ENCODE measurements at regions not wholly inside any gene's neighbourhood (a gene's known extent, or its start where the extent isn't known, plus 50 kb on each side); places are given as distances from the start of the nearest gene placed in this dataset.

- Histone ChIP-seq H3K9me3 (no peaks in the 10 kb centered on the region), H3K4me1 (no peaks in the 10 kb centered on the region), H3K27me3 (no peaks in the 10 kb centered on the region), H3K36me3 (no peaks in the 10 kb centered on the region), H3K4me3 (no peak overlapping the region), H3K27ac (no peak overlapping the region)
- intact Hi-C loops (cut with DNase I) = no loop called here
- TF ChIP-seq POLR2A (IDR thresholded peaks at IDR 0.05) = no peak
- TF ChIP-seq CTCF (IDR thresholded peaks at IDR 0.05) = no peak
- TF ChIP-seq POLR2AphosphoS5 (IDR thresholded peaks at IDR 0.05; ENCODE audit: insufficient read depth in 1 of 2, low read depth in 1 of 2) = no peak
- DNase-seq (ENCODE audit: extremely low spot score in 2 of 2) = no peak
Observed at GRCh38 chr1:24989082-24989481, 59.0 kb upstream of the RUNX3 start.

- Histone ChIP-seq H3K27me3 (no peaks in the 10 kb centered on the region), H3K4me3 (no peak overlapping the region), H3K4me1 (no peaks in the 10 kb centered on the region), H3K27ac (no peak overlapping the region), H3K9me3 (no peaks in the 10 kb centered on the region), H3K36me3 (no peaks in the 10 kb centered on the region)
- TF ChIP-seq CTCF (IDR thresholded peaks at IDR 0.05) (no peak), POLR2A (IDR thresholded peaks at IDR 0.05) (no peak), POLR2AphosphoS5 (IDR thresholded peaks at IDR 0.05; ENCODE audit: insufficient read depth in 1 of 2, low read depth in 1 of 2) (no peak)
- intact Hi-C loops (cut with DNase I) = no loop called here
- DNase-seq (ENCODE audit: extremely low spot score in 2 of 2) = no peak
Observed at GRCh38 chr1:24988558-24988912, 58.5 kb upstream of the RUNX3 start.

- Histone ChIP-seq H3K27me3 (no peaks in the 10 kb centered on the region), H3K27ac (no peak overlapping the region), H3K9me3 (no peaks in the 10 kb centered on the region), H3K4me1 (no peaks in the 10 kb centered on the region), H3K36me3 (no peaks in the 10 kb centered on the region), H3K4me3 (no peak overlapping the region)
- intact Hi-C loops (cut with DNase I) = no loop called here
- TF ChIP-seq CTCF (IDR thresholded peaks at IDR 0.05) = no peak
- no peak for TF ChIP-seq POLR2A (IDR thresholded peaks at IDR 0.05)
- TF ChIP-seq POLR2AphosphoS5 (IDR thresholded peaks at IDR 0.05; ENCODE audit: insufficient read depth in 1 of 2, low read depth in 1 of 2) = no peak
- DNase-seq (ENCODE audit: extremely low spot score in 2 of 2) = no peak
Observed at GRCh38 chr1:24987875-24988557, 57.9 kb upstream of the RUNX3 start.

GRCh38 chr1:24987424-24987823, 57.3 kb upstream of the RUNX3 start:
- Histone ChIP-seq H3K9me3 (no peaks in the 10 kb centered on the region), H3K27me3 (no peaks in the 10 kb centered on the region), H3K36me3 (no peaks in the 10 kb centered on the region), H3K4me3 (no peak overlapping the region), H3K4me1 (no peaks in the 10 kb centered on the region), H3K27ac (no peak overlapping the region)
- intact Hi-C loops (cut with DNase I) = no loop called here
- TF ChIP-seq CTCF (IDR thresholded peaks at IDR 0.05) (no peak), POLR2AphosphoS5 (IDR thresholded peaks at IDR 0.05; ENCODE audit: insufficient read depth in 1 of 2, low read depth in 1 of 2) (no peak), POLR2A (IDR thresholded peaks at IDR 0.05) (no peak)
- no peak for DNase-seq (ENCODE audit: extremely low spot score in 2 of 2)

GRCh38 chr1:24986372-24986965, 56.4 kb upstream of the RUNX3 start:
- no peak overlapping the region for H3K27ac ChIP-seq
- intact Hi-C loops (cut with DNase I) = no loop called here
- H3K36me3 ChIP-seq = no peaks in the 10 kb centered on the region
- H3K4me1 ChIP-seq = no peaks in the 10 kb centered on the region
- DNase-seq (ENCODE audit: extremely low spot score in 2 of 2) = no peak
- no peak overlapping the region for H3K4me3 ChIP-seq
- H3K27me3 ChIP-seq = no peaks in the 10 kb centered on the region
- no peaks in the 10 kb centered on the region for H3K9me3 ChIP-seq
- TF ChIP-seq CTCF (IDR thresholded peaks at IDR 0.05) = no peak
